ENCODE measurements at regions not wholly inside any gene's neighbourhood (a gene's known extent, or its start where the extent isn't known, plus 50 kb on each side); places are given as distances from the start of the nearest gene placed in this dataset.

- TF ChIP-seq CTCF (conservative IDR thresholded peaks at IDR 0.05), result no peak
- H3K4me3 Mint-ChIP-seq, result no peak overlapping the region
- DNase-seq (ENCODE audit: low read depth, low spot score), result no peak
- H3K4me1 Mint-ChIP-seq, result no peaks in the 10 kb centered on the region
- no peak overlapping the region for H3K27ac Mint-ChIP-seq (ENCODE audit: unreplicated experiment)
- no peaks in the 10 kb centered on the region for H3K27me3 Mint-ChIP-seq (ENCODE audit: low read depth)
- H3K9me3 Mint-ChIP-seq, result peaks cover 4% of the 10 kb centered on the region
- no peaks in the 10 kb centered on the region for H3K36me3 Mint-ChIP-seq (ENCODE audit: low read depth)
These were observed 279.3 kb upstream of the TENM4 start for GRCh38 chr11:79720115-79720514.

GRCh38 chr11:79708319-79708932 is 267.6 kb upstream of the TENM4 start:
- peak; percentile 35 for DNase-seq (ENCODE audit: low read depth, low spot score)
- peaks cover 7% of the 10 kb centered on the region for H3K36me3 Mint-ChIP-seq (ENCODE audit: low read depth)
- peak; percentile 77 for TF ChIP-seq CTCF (conservative IDR thresholded peaks at IDR 0.05)
- H3K9me3 Mint-ChIP-seq, result peaks cover 15% of the 10 kb centered on the region
- no peaks in the 10 kb centered on the region for H3K4me1 Mint-ChIP-seq
- H3K4me3 Mint-ChIP-seq, result no peak overlapping the region
- H3K27me3 Mint-ChIP-seq (ENCODE audit: low read depth), result peaks cover 2% of the 10 kb centered on the region
- H3K27ac Mint-ChIP-seq (ENCODE audit: unreplicated experiment), result no peak overlapping the region

GRCh38 chr11:79705648-79706047 is 264.8 kb upstream of the TENM4 start:
- Mint-ChIP-seq H3K4me3 (no peak overlapping the region), H3K27ac (ENCODE audit: unreplicated experiment) (no peak overlapping the region), H3K4me1 (no peaks in the 10 kb centered on the region), H3K9me3 (peaks cover 19% of the 10 kb centered on the region), H3K36me3 (ENCODE audit: low read depth) (peaks cover 18% of the 10 kb centered on the region), H3K27me3 (ENCODE audit: low read depth) (peaks cover 2% of the 10 kb centered on the region)
- no peak for TF ChIP-seq CTCF (conservative IDR thresholded peaks at IDR 0.05)
- DNase-seq (ENCODE audit: low read depth, low spot score), result no peak

- peaks cover 18% of the 10 kb centered on the region for H3K36me3 Mint-ChIP-seq (ENCODE audit: low read depth)
- no peak overlapping the region for H3K27ac Mint-ChIP-seq (ENCODE audit: unreplicated experiment)
- peaks cover 2% of the 10 kb centered on the region for H3K27me3 Mint-ChIP-seq (ENCODE audit: low read depth)
- peaks cover 19% of the 10 kb centered on the region for H3K9me3 Mint-ChIP-seq
- H3K4me1 Mint-ChIP-seq, result no peaks in the 10 kb centered on the region
- TF ChIP-seq CTCF (conservative IDR thresholded peaks at IDR 0.05), result no peak
- H3K4me3 Mint-ChIP-seq, result no peak overlapping the region
- DNase-seq (ENCODE audit: low read depth, low spot score), result no peak
These were observed 261.5 kb upstream of the TENM4 start for GRCh38 chr11:79702303-79702702.

- Mint-ChIP-seq H3K4me3 (no peak overlapping the region), H3K27me3 (ENCODE audit: low read depth) (peaks cover 2% of the 10 kb centered on the region), H3K9me3 (peaks cover 19% of the 10 kb centered on the region), H3K36me3 (ENCODE audit: low read depth) (peaks cover 18% of the 10 kb centered on the region), H3K4me1 (no peaks in the 10 kb centered on the region), H3K27ac (ENCODE audit: unreplicated experiment) (no peak overlapping the region)
- no peak for DNase-seq (ENCODE audit: low read depth, low spot score)
- no peak for TF ChIP-seq CTCF (conservative IDR thresholded peaks at IDR 0.05)
These were observed 258.4 kb upstream of the TENM4 start for GRCh38 chr11:79699246-79699645.

All from neural crest cell (in vitro differentiated cells).